ENCODE measurements at regions not wholly inside any gene's neighbourhood (a gene's known extent, or its start where the extent isn't known, plus 50 kb on each side); places are given as distances from the start of the nearest gene placed in this dataset.

DNA sequence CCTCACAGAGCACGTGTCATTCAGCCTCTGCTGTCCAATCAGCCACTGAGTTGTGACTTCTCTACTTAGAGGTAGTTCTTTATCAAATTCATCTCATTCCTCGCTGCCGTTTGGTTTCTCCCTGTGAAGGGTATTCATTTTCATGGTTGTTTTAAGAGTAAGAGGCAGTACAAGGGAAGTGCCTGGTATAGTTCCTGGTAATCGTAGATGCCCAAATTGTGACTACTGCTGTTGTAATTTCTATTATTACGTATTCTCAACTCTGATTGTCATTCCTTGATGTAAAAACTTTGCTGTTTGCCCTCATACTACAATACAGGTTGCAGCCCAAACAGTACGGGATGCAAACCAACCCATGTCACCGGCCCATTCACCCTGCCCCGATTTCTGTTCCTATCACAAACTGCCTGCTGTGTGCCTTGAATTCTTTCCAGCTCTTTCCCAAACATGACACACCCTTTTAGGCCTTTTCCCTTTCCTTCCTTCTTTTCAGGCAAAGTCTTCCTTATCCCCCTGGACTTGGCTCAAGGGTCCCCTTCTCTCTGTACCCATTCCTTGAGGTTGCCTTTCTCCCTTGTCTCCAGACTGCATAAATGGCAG is 93.0 kb downstream of the SLC25A47 start:
- Mint-ChIP-seq H3K4me1 (peaks cover 14% of the 10 kb centered on the region), H3K27me3 (no peaks in the 10 kb centered on the region), H3K36me3 (ENCODE audit: low read depth) (peaks cover 3% of the 10 kb centered on the region), H3K27ac (no peak overlapping the region), H3K4me3 (no peak overlapping the region)
- no peak for DNase-seq
- no peak for ATAC-seq
- no peaks in the 10 kb centered on the region for H3K9me3 ChIP-seq (ENCODE audit: control insufficient read depth, low read length, poor library complexity, severe bottlenecking)

DNA sequence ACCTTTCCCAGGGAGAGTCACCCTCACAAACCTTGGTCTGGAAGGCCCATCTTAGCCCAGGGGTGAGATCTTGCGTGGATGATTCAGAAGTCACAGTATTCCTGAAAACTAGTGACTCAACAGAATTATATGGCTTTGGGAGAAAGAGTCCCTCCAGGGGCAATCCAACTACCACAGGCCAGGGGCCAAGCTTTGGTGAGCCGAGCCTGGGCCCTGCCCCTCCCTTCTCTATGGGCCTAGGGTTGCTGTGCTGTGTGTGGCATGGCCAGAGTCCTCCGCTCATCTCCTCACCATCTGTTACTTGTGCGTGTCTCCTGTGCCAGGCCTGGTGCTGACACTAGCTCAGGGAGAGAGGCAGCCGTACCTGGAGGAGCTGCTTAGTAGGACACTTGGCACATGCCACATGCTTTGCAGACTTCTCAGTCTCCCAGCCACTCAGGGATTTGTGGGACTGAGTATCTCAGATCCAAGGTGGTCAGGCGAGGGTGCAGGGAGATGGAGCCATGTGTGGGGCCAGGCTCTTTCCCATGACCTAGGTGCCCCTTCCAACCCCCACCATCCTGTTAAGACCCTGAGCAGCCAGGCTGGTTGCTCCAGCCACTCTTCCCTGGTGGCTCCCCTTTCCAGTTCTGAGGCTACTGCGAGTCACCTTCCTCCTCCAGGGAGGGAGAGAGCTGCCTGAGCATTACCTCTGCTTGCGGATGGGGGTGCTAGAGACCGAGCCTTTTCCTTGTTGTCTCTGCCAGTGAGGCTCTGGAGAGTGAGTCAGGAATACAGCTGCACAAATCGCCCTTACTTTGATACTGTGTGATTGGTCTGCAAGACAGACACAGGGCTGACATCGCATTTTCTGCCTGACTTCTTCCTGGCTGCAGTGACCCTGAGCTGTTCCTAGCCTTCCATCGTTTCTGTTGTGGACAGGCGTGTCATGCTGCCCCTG is 94.1 kb downstream of the SLC25A47 start:
- ATAC-seq (no peak), DNase-seq (no peak)
- Mint-ChIP-seq H3K27ac (no peak overlapping the region), H3K36me3 (ENCODE audit: low read depth) (peaks cover 3% of the 10 kb centered on the region), H3K4me3 (no peak overlapping the region), H3K27me3 (no peaks in the 10 kb centered on the region), H3K4me1 (peaks cover 18% of the 10 kb centered on the region)
- no peaks in the 10 kb centered on the region for H3K9me3 ChIP-seq (ENCODE audit: control insufficient read depth, low read length, poor library complexity, severe bottlenecking)

DNA sequence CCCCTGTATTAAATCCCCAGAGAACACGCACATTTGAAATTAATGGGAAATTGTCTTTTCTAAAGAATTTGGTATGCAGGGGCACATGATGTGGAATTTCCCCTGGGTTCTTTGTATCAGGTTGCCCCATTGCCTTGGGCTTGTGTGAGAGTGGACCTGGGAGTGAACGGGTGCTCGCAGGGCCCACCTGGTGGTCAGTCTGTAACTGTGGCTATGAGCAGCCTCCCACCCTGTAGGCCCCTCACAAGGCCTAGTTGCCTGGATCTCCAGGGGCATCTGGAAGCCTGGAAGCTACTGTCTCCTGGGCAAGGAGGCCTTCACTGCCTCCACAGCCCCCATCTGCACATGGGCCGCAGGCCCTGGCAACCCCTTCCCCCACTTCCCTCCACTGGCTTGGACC is 96.7 kb downstream of the SLC25A47 start:
- H3K27ac Mint-ChIP-seq: no peak overlapping the region
- DNase-seq (no peak), ATAC-seq (no peak)
- no peaks in the 10 kb centered on the region for H3K27me3 Mint-ChIP-seq
- H3K4me1 Mint-ChIP-seq: peaks cover 23% of the 10 kb centered on the region
- no peaks in the 10 kb centered on the region for H3K9me3 ChIP-seq (ENCODE audit: control insufficient read depth, low read length, poor library complexity, severe bottlenecking)
- H3K36me3 Mint-ChIP-seq (ENCODE audit: low read depth): peaks cover 3% of the 10 kb centered on the region
- no peak overlapping the region for H3K4me3 Mint-ChIP-seq

DNA sequence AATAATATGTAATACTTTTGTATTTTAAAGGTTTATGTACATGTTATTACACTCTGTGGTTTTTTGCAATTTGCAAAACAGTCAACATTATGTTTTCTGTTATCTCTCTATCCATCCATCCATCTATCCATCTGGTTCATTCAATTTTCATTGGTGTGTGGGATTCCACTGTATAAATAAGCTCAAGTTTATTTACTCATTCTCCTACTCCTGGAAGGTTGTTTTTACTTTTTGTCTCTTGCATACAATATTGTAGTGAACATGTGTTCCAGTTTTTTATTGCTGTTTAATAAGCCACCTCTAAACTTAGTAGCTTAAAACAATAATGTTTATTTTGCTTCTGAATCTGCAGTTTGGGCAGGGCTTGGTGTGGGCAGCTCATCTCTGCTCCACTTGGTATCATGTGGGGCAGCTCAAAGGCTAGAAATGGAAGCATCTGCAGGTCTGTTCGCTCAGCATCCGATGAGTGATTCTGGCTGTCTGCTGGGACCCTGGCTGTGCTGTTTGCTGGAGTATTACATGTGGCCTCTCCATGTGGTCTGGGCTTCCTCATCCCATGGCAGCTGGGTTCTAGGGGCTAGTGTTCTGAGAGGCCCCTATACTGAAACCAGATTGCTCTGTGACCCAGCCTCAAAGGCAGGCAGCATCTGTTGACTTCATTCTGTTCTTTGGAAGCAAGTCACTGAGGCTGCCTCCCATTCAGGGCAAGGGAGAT is 98.8 kb downstream of the SLC25A47 start:
- no peaks in the 10 kb centered on the region for H3K27me3 Mint-ChIP-seq
- H3K4me3 Mint-ChIP-seq: no peak overlapping the region
- no peaks in the 10 kb centered on the region for H3K36me3 Mint-ChIP-seq (ENCODE audit: low read depth)
- no peak for DNase-seq
- no peak overlapping the region for H3K27ac Mint-ChIP-seq
- no peaks in the 10 kb centered on the region for H3K9me3 ChIP-seq (ENCODE audit: control insufficient read depth, low read length, poor library complexity, severe bottlenecking)
- H3K4me1 Mint-ChIP-seq: peaks cover 26% of the 10 kb centered on the region
- no peak for ATAC-seq

DNA sequence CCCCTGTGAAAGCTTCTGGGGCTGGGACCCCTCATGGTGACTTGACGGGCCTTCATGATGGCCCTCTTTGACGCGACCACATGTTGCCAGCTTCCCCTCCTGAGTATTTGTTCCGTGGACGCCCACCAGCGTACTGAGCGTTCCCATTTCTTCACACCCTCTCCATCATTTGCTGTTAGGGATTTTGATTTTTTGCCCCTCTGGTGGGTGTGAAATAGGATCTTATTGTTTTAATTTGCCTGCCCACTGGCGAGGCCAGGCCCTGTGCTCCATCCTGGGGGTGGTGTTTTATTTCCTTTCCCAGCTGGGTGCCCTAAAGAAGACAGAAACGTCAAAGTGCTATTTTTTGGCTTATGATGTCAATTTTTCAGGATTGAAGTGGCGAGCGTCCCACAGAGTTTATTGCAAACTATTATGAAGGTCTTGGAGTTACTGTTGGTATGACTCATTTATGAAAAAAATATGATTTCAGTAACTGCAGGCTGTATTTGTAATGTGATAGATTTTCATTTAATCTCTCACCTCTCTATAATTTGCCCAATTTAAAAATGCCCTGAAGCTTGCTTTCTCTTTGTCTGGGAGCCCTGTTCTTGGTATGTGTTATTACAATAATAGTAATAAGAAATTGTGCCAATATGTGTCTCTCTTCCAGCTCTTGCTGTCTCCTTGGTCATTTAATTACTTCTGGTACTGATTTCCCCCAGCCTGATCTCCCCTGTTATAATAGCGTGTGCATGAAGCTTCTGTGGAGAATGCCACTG is 99.6 kb downstream of the SLC25A47 start:
- no peak for ATAC-seq
- no peak for DNase-seq
- Mint-ChIP-seq H3K4me3 (no peak overlapping the region), H3K27ac (peak overlapping the region; percentile 34), H3K4me1 (peaks cover 29% of the 10 kb centered on the region), H3K36me3 (ENCODE audit: low read depth) (no peaks in the 10 kb centered on the region), H3K27me3 (no peaks in the 10 kb centered on the region)
- no peaks in the 10 kb centered on the region for H3K9me3 ChIP-seq (ENCODE audit: control insufficient read depth, low read length, poor library complexity, severe bottlenecking)

DNA sequence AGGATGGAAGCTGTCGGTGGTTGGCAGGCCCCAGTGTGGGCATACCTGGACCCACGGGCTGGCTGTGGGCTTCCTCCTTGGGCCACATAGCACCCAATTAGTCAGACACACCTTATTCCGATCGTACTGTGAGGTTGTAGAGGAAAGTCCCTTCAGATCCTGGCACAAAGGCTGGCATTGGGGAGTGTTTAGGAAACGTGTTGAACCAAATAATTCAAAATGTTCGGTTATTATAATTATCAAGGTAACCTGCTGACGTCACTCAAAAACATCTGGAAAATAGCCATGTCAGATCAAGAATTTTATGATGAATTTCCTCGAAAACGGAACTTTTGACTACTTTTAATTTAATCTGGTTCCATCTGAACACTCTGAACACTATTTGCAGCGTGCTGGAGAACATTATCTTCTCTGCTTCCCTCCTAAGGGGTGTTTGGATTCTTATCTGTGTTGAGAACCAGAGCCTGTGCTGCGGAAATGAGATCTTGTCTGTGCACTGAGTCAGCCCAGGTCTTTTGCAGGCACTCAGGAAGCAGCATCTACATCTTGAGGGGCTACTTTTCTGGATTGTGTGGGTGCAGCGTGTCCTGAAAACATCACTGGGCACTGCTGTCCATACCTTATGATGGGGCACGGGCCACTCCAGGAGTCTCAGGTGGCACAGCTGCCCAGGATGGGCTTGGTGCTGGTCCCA is 100.3 kb downstream of the SLC25A47 start:
- no peaks in the 10 kb centered on the region for H3K36me3 Mint-ChIP-seq (ENCODE audit: low read depth)

DNA sequence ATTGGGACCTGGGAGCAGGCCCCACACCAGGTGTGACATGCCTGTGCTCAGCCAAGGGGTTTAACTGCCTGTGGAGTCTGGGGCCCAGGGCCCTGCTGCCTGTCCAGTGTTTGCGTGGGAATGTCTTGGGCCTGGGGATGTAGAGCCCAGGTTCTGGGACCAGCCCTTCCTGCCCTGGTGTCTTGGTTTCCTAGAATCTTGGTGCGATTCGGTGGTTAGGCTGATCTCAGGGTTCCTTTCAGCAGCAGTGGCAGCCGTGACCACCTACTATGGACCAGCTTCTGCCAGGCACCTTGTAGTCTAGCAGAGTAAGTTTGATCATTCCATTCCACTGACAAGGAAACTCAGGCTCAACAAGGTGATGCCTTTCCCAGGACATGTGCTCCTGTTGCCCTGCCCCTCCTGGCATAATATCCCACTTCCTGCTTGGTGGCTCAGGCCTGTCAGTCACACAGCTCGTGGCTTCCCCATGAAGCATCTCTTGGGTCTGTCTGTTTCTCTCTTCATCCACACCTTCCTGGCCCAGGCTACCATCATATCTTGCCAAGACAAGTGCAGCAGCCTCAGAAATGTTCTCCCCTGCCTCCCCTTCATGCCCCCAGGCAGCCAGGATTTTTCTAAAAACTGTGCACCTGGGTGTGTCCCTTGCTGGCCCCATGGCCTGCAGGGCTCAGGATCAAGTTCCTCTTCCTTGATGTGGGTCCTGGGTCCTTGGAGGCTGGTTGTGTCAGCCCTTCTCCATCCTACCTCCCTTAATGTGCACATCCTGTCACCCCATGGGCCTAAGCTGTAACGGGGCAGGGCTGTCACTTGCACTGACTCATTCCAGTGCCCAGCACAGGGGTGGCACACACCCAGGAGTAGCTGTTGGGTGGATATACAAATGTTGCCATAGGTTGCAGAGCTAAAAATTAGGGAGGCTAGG is 101.6 kb downstream of the SLC25A47 start:
- H3K9me3 ChIP-seq (ENCODE audit: control insufficient read depth, low read length, poor library complexity, severe bottlenecking): no peaks in the 10 kb centered on the region
- Mint-ChIP-seq H3K27ac (peak overlapping the region; percentile 75), H3K36me3 (ENCODE audit: low read depth) (no peaks in the 10 kb centered on the region), H3K27me3 (no peaks in the 10 kb centered on the region), H3K4me1 (peaks cover 34% of the 10 kb centered on the region), H3K4me3 (no peak overlapping the region)
- DNase-seq: no peak
- ATAC-seq: no peak

More for the DNA sequence above, 100.3 kb downstream of the SLC25A47 start:
- no peak overlapping the region for H3K4me3 Mint-ChIP-seq
- DNase-seq: no peak
- no peaks in the 10 kb centered on the region for H3K9me3 ChIP-seq (ENCODE audit: control insufficient read depth, low read length, poor library complexity, severe bottlenecking)
- H3K27ac Mint-ChIP-seq: peak overlapping the region; percentile 34
- no peaks in the 10 kb centered on the region for H3K27me3 Mint-ChIP-seq
- peaks cover 30% of the 10 kb centered on the region for H3K4me1 Mint-ChIP-seq
- no peak for ATAC-seq

DNA sequence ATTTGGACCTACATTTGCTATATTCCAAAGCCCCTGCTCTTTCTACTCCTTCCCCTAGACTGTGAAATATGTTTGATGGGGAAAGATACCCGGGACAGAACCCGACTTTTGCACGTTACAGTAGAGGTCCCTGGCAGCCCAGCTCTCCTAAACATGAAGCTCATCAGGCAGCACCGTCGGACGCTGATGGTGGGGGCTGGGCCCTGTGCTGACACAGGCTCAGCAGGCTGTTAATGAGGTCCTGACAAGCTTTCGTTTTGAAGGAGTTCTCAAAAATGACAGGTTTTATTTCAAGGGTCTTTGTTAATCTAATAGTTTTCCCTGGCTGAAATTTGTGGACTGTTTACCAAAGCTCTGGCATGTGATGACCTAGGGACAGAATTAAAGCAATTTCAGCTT is 102.3 kb downstream of the SLC25A47 start:
- Mint-ChIP-seq H3K36me3 (ENCODE audit: low read depth) (no peaks in the 10 kb centered on the region), H3K4me1 (peaks cover 32% of the 10 kb centered on the region), H3K27me3 (no peaks in the 10 kb centered on the region), H3K4me3 (no peak overlapping the region), H3K27ac (peak overlapping the region; percentile 75)
- no peak for ATAC-seq
- no peak for DNase-seq
- H3K9me3 ChIP-seq (ENCODE audit: control insufficient read depth, low read length, poor library complexity, severe bottlenecking): no peaks in the 10 kb centered on the region

DNA sequence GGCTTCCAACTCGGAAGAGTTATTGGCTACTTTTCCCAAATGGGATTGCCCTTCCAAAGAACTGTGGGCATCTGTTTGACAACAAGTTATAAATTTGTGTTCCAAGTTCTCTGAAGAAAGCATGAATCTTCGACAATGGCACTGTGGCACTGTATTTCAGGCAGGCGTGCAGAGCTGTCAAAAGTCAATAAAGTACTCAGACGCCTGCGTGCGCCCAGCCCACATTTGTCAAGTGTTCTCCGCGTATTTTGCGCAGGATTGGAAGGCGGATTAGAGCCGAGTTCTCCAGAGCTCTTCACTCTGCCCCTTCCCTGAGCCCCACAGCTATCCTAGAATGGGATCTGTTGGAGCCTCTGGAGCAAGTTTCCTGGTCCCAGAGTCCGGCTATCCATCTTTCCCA is 103.2 kb downstream of the SLC25A47 start:
- DNase-seq (no peak), ATAC-seq (no peak)
- Mint-ChIP-seq H3K4me3 (no peak overlapping the region), H3K4me1 (peaks cover 27% of the 10 kb centered on the region), H3K36me3 (ENCODE audit: low read depth) (no peaks in the 10 kb centered on the region), H3K27me3 (no peaks in the 10 kb centered on the region), H3K27ac (no peak overlapping the region)
- H3K9me3 ChIP-seq (ENCODE audit: control insufficient read depth, low read length, poor library complexity, severe bottlenecking): no peaks in the 10 kb centered on the region

DNA sequence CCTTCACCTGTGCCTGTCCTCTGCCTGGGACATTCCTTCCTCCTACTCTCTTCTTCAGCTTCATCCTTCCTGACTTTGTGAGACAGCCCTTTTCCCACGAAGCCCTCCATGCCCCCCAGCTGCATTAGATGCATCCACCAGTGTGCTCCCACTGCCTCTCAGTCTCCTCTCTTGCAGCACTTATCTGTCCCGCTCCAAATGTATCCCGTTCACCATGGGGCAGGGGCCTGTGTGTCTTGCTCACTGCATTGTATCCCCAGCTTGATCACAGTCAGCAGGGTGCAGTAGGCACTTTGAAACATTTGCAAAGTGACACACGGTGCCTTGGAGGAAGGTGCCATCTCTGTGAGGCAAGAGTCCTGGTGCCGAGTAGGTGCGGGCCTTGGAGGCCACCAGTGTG is 104.0 kb downstream of the SLC25A47 start:
- Mint-ChIP-seq H3K27ac (no peak overlapping the region), H3K4me3 (no peak overlapping the region), H3K36me3 (ENCODE audit: low read depth) (no peaks in the 10 kb centered on the region), H3K4me1 (peaks cover 22% of the 10 kb centered on the region), H3K27me3 (no peaks in the 10 kb centered on the region)
- no peaks in the 10 kb centered on the region for H3K9me3 ChIP-seq (ENCODE audit: control insufficient read depth, low read length, poor library complexity, severe bottlenecking)
- DNase-seq (no peak), ATAC-seq (no peak)

DNA sequence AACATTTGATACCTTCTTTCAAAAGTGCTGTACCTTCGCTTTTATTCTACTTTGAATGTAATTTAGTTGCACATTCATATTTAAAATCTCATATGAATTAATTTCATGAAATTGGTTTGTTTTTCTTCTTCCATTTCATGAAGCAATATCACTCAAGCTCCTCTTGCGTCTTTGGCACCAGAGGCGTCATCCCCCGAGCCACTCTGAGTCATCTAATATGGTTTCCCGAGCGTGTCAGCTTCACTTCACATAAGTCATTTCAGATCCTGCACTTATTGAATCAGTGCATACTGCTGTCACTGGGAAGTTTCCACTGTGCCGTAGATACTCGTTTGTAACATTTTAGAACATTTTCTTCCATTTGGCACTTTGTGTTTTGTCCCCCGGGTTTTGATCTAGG is 105.6 kb downstream of the SLC25A47 start:
- no peak overlapping the region for H3K4me3 Mint-ChIP-seq
- H3K36me3 Mint-ChIP-seq (ENCODE audit: low read depth): no peaks in the 10 kb centered on the region
- DNase-seq (no peak), ATAC-seq (no peak)
- no peaks in the 10 kb centered on the region for H3K27me3 Mint-ChIP-seq
- H3K27ac Mint-ChIP-seq: no peak overlapping the region
- peaks cover 18% of the 10 kb centered on the region for H3K4me1 Mint-ChIP-seq
- H3K9me3 ChIP-seq (ENCODE audit: control insufficient read depth, low read length, poor library complexity, severe bottlenecking): no peaks in the 10 kb centered on the region

DNA sequence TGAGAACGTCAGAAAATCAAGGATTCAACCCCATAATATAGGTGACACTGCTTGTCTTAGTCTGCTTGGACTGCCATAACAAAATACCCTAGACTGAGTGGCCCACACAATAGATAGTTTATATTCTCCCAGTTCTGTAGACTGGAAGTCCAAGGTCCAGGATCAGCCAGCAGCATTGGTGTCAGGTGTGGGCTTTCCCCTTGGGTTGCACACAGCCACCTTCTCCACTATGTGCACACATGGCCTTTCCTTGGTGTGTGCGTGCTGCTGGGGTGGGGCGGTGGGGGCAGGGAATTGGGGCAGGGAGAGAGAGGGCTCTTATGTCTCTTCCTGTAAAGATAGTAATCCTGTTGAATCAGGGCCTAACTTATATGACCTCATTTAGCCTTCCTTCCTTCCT is 106.4 kb downstream of the SLC25A47 start:
- Mint-ChIP-seq H3K4me3 (no peak overlapping the region), H3K27me3 (no peaks in the 10 kb centered on the region), H3K4me1 (peaks cover 20% of the 10 kb centered on the region), H3K27ac (no peak overlapping the region), H3K36me3 (ENCODE audit: low read depth) (no peaks in the 10 kb centered on the region)
- H3K9me3 ChIP-seq (ENCODE audit: control insufficient read depth, low read length, poor library complexity, severe bottlenecking): no peaks in the 10 kb centered on the region
- ATAC-seq: no peak
- DNase-seq: no peak

All from T-helper 17 cell (primary cell).